Retinal pigment epithelial cell (primary cell): ENCODE measurements at regions not wholly inside any gene's neighbourhood (a gene's known extent, or its start where the extent isn't known, plus 50 kb on each side); places are given as distances from the start of the nearest gene placed in this dataset.
"Not testable (repeated sequence)": the region's sequence is repeated elsewhere in the genome, so short reads cannot be mapped to it uniquely, and the experiment has no call there.

ENCODE experiments used
- DNase-seq: peaks from one replicate; pipeline ENCODE4 v3.0.0-alpha.2; 2010; ENCODE audit warnings: low read depth
- H3K4me3 ChIP-seq: 2 replicates; pipeline ENCODE4 v1.5.1; 2011; ENCODE audit warnings: mild to moderate bottlenecking, low read length, control low read depth, moderate library complexity
- CTCF ChIP-seq: conservative IDR thresholded peaks from 2 replicates; pipeline ENCODE4 v1.5.1; 2011; ENCODE audit warnings: low read depth, low read length, control low read depth, inconsistent platforms

GRCh38 chr10:3959370-3960325 is 174.6 kb upstream of the KLF6 start:
- no peak for TF ChIP-seq CTCF
- H3K4me3 ChIP-seq = no peak overlapping the region
- DNase-seq = no peak

GRCh38 chr10:3958472-3958996 is 173.5 kb upstream of the KLF6 start:
- H3K4me3 ChIP-seq = no peak overlapping the region
- no peak for TF ChIP-seq CTCF
- DNase-seq = no peak

- no peak overlapping the region for H3K4me3 ChIP-seq
- TF ChIP-seq CTCF = no peak
- DNase-seq = no peak
These were observed 171.1 kb upstream of the KLF6 start for GRCh38 chr10:3955955-3956617.

DNA sequence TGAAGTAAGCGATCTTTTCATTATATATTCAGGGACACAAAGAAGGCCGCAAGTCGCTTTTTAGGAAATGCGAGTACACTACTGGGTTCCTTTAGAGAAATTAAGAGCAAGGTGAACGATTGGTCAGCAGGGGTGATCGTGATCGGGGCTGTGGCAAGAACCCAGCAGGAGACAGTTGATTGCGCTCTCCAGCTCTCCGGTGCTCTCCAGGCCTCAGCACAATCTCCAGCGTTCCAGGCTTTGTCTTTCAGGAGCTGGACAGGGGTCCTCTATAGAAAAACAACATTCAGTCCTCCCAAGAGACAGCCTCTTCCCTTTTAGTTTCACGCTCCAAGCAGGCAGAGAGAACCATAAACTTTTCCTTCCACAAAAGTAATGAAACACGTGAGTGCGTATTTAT is 170.5 kb upstream of the KLF6 start:
- TF ChIP-seq CTCF = no peak
- DNase-seq = no peak
- no peak overlapping the region for H3K4me3 ChIP-seq

DNA sequence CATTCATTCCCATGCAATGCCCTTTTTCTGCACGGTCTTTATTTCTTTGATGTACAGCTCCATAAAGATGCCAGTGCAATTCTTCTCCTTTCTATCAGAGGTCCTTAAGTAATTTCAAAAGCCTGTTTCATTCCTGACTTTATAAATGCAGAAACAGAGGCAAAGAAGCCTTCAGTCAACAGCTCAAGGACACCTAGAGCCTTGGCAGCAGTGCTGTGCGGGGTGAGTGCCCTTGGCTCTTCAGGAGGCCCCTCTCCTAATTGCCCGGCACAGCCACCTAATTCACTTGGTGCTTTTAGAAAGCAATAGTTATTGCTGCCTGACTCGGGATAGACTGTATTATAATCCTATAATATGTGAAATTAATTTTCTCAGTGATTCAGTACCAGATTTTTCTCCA is 169.6 kb upstream of the KLF6 start:
- TF ChIP-seq CTCF = no peak
- H3K4me3 ChIP-seq = no peak overlapping the region

GRCh38 chr10:3954007-3954406 is 169.0 kb upstream of the KLF6 start:
- H3K4me3 ChIP-seq, DNase-seq: not testable (repeated sequence)

More for the DNA sequence above, 169.6 kb upstream of the KLF6 start:
- DNase-seq = no peak

- TF ChIP-seq CTCF = no peak
- no peak overlapping the region for H3K4me3 ChIP-seq
- DNase-seq = no peak
These were observed 167.0 kb upstream of the KLF6 start for GRCh38 chr10:3951993-3952392.
